ENCODE measurements at regions not wholly inside any gene's neighbourhood (a gene's known extent, or its start where the extent isn't known, plus 50 kb on each side); places are given as distances from the start of the nearest gene placed in this dataset.
"Not testable (repeated sequence)": the region's sequence is repeated elsewhere in the genome, so short reads cannot be mapped to it uniquely, and the experiment has no call there.

GRCh38 chr6:112434896-112435435, 87.8 kb downstream of the RFPL4B start:
- no peak for DNase-seq (ENCODE audit: low read depth in 1 of 2, low spot score in 1 of 2)
- in situ Hi-C loops (cut with HindIII; ENCODE audit: low pct_unique_long_range_greater_than_20kb, low sequenced_read_pairs): no loop called here
- no peak for TF ChIP-seq JUND (IDR thresholded peaks at IDR 0.05; ENCODE audit: low read depth)

GRCh38 chr6:112437058-112437457, 89.9 kb downstream of the RFPL4B start:
- TF ChIP-seq JUND (IDR thresholded peaks at IDR 0.05; ENCODE audit: low read depth): no peak
- DNase-seq (ENCODE audit: low read depth in 1 of 2, low spot score in 1 of 2): no peak
- in situ Hi-C loops (cut with HindIII; ENCODE audit: low pct_unique_long_range_greater_than_20kb, low sequenced_read_pairs): no loop called here

GRCh38 chr6:112439010-112439409, 91.9 kb downstream of the RFPL4B start:
- in situ Hi-C loops (cut with HindIII; ENCODE audit: low pct_unique_long_range_greater_than_20kb, low sequenced_read_pairs): no loop called here
- DNase-seq (ENCODE audit: low read depth in 1 of 2, low spot score in 1 of 2): no peak

GRCh38 chr6:112439432-112439831, 92.3 kb downstream of the RFPL4B start:
- no peak for TF ChIP-seq JUND (IDR thresholded peaks at IDR 0.05; ENCODE audit: low read depth)
- in situ Hi-C loops (cut with HindIII; ENCODE audit: low pct_unique_long_range_greater_than_20kb, low sequenced_read_pairs): no loop called here
- DNase-seq (ENCODE audit: low read depth in 1 of 2, low spot score in 1 of 2): no peak

More at GRCh38 chr6:112439010-112439409, 91.9 kb downstream of the RFPL4B start:
- no peak for TF ChIP-seq JUND (IDR thresholded peaks at IDR 0.05; ENCODE audit: low read depth)

GRCh38 chr6:112441607-112442006, 94.5 kb downstream of the RFPL4B start:
- in situ Hi-C loops (cut with HindIII; ENCODE audit: low pct_unique_long_range_greater_than_20kb, low sequenced_read_pairs): no loop called here
- no peak for DNase-seq (ENCODE audit: low read depth in 1 of 2, low spot score in 1 of 2)
- no peak for TF ChIP-seq JUND (IDR thresholded peaks at IDR 0.05; ENCODE audit: low read depth)

GRCh38 chr6:112443179-112444065, 96.3 kb downstream of the RFPL4B start:
- TF ChIP-seq JUND (IDR thresholded peaks at IDR 0.05; ENCODE audit: low read depth): no peak
- in situ Hi-C loops (cut with HindIII; ENCODE audit: low pct_unique_long_range_greater_than_20kb, low sequenced_read_pairs): no loop called here
- no peak for DNase-seq (ENCODE audit: low read depth in 1 of 2, low spot score in 1 of 2)

- in situ Hi-C loops (cut with HindIII; ENCODE audit: low pct_unique_long_range_greater_than_20kb, low sequenced_read_pairs); DNase-seq (ENCODE audit: low read depth in 1 of 2, low spot score in 1 of 2): not testable (repeated sequence)
Measured at GRCh38 chr6:112448786-112449185, 101.7 kb downstream of the RFPL4B start.

GRCh38 chr6:112450663-112451062, 103.5 kb downstream of the RFPL4B start:
- in situ Hi-C loops (cut with HindIII; ENCODE audit: low pct_unique_long_range_greater_than_20kb, low sequenced_read_pairs): no loop called here
- TF ChIP-seq JUND (IDR thresholded peaks at IDR 0.05; ENCODE audit: low read depth): no peak
- no peak for DNase-seq (ENCODE audit: low read depth in 1 of 2, low spot score in 1 of 2)

GRCh38 chr6:112457886-112458285, 110.8 kb downstream of the RFPL4B start:
- DNase-seq (ENCODE audit: low read depth in 1 of 2, low spot score in 1 of 2): no peak
- in situ Hi-C loops (cut with HindIII; ENCODE audit: low pct_unique_long_range_greater_than_20kb, low sequenced_read_pairs): no loop called here
- TF ChIP-seq JUND (IDR thresholded peaks at IDR 0.05; ENCODE audit: low read depth): no peak

GRCh38 chr6:112459758-112460304, 112.7 kb downstream of the RFPL4B start:
- in situ Hi-C loops (cut with HindIII; ENCODE audit: low pct_unique_long_range_greater_than_20kb, low sequenced_read_pairs): no loop called here
- TF ChIP-seq JUND (IDR thresholded peaks at IDR 0.05; ENCODE audit: low read depth): no peak
- no peak for DNase-seq (ENCODE audit: low read depth in 1 of 2, low spot score in 1 of 2)

- in situ Hi-C loops (cut with HindIII; ENCODE audit: low pct_unique_long_range_greater_than_20kb, low sequenced_read_pairs): no loop called here
- no peak for DNase-seq (ENCODE audit: low read depth in 1 of 2, low spot score in 1 of 2)
- no peak for TF ChIP-seq JUND (IDR thresholded peaks at IDR 0.05; ENCODE audit: low read depth)
Measured at GRCh38 chr6:112464901-112465665, 118.0 kb downstream of the RFPL4B start.

GRCh38 chr6:112466373-112467151, 119.4 kb downstream of the RFPL4B start:
- in situ Hi-C loops (cut with HindIII; ENCODE audit: low pct_unique_long_range_greater_than_20kb, low sequenced_read_pairs): no loop called here
- peak in 1 of 2 experiments; percentile 22 for DNase-seq (ENCODE audit: low read depth in 1 of 2, low spot score in 1 of 2)
- no peak for TF ChIP-seq JUND (IDR thresholded peaks at IDR 0.05; ENCODE audit: low read depth)
